ENCODE measurements at regions not wholly inside any gene's neighbourhood (a gene's known extent, or its start where the extent isn't known, plus 50 kb on each side); places are given as distances from the start of the nearest gene placed in this dataset.

DNA sequence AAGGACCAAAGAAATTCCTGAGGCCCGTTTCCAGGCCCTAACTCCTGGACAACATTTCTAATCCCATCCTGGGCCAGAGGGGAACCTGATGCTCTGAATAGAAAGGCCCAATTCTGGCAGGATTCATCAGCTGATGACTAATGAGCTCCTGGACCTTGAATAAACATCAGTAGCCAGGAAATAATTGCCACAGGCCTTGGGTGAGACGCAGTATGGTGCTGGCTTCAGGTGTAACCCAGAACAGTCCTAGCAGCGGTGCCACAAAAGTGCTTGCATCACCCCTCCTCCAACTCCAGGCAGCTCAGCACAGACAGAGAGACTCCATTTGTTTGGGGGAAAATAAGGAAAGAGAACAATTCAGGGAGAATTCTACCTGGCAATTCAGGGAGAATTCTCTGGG is 184.7 kb upstream of the POU1F1 start (continued):
- TF ChIP-seq, protein P1, sequence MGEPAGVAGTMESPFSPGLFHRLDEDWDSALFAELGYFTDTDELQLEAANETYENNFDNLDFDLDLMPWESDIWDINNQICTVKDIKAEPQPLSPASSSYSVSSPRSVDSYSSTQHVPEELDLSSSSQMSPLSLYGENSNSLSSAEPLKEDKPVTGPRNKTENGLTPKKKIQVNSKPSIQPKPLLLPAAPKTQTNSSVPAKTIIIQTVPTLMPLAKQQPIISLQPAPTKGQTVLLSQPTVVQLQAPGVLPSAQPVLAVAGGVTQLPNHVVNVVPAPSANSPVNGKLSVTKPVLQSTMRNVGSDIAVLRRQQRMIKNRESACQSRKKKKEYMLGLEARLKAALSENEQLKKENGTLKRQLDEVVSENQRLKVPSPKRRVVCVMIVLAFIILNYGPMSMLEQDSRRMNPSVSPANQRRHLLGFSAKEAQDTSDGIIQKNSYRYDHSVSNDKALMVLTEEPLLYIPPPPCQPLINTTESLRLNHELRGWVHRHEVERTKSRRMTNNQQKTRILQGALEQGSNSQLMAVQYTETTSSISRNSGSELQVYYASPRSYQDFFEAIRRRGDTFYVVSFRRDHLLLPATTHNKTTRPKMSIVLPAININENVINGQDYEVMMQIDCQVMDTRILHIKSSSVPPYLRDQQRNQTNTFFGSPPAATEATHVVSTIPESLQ (CRISPR knock-in tag; IDR thresholded peaks at IDR 0.05) = no peak
- no peak for TF ChIP-seq NFE2L1 (CRISPR knock-in tag; IDR thresholded peaks at IDR 0.05)
- TF ChIP-seq GABPB1 (CRISPR knock-in tag; IDR thresholded peaks at IDR 0.05) = no peak
- TF ChIP-seq MXD4 (CRISPR knock-in tag; IDR thresholded peaks at IDR 0.05; ENCODE audit: borderline replicate concordance) = no peak
- TF ChIP-seq, protein P2, sequence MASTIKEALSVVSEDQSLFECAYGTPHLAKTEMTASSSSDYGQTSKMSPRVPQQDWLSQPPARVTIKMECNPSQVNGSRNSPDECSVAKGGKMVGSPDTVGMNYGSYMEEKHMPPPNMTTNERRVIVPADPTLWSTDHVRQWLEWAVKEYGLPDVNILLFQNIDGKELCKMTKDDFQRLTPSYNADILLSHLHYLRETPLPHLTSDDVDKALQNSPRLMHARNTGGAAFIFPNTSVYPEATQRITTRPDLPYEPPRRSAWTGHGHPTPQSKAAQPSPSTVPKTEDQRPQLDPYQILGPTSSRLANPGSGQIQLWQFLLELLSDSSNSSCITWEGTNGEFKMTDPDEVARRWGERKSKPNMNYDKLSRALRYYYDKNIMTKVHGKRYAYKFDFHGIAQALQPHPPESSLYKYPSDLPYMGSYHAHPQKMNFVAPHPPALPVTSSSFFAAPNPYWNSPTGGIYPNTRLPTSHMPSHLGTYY (CRISPR knock-in tag; IDR thresholded peaks at IDR 0.05) = no peak
- TF ChIP-seq, protein P3, sequence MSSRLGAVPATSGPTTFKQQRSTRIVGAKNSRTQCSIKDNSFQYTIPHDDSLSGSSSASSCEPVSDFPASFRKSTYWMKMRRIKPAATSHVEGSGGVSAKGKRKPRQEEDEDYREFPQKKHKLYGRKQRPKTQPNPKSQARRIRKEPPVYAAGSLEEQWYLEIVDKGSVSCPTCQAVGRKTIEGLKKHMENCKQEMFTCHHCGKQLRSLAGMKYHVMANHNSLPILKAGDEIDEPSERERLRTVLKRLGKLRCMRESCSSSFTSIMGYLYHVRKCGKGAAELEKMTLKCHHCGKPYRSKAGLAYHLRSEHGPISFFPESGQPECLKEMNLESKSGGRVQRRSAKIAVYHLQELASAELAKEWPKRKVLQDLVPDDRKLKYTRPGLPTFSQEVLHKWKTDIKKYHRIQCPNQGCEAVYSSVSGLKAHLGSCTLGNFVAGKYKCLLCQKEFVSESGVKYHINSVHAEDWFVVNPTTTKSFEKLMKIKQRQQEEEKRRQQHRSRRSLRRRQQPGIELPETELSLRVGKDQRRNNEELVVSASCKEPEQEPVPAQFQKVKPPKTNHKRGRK (CRISPR knock-in tag; IDR thresholded peaks at IDR 0.05; ENCODE audit: borderline replicate concordance) = no peak

DNA sequence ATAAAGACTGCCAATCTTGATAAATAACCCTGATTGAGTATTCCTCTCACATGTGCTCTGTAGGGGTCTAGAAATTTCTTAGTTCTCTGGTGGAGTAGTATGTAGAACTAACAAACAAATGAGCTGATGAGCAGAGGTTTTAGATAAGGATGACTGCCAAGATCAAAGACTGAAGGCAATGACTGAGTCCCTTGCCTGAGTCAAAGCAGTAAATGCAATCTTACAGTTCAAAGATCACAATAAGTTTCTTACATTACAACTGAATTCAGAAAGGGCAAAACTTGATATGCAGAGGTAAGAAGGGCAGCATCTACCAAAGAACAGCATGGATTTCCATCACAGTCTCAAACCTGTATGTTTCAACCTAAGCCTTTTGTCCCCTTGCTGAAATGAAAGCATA is 172.2 kb upstream of the POU1F1 start:
- Mint-ChIP-seq H3K27ac (no peak overlapping the region), H3K4me1 (peaks cover 11% of the 10 kb centered on the region), H3K27me3 (ENCODE audit: low read depth) (no peaks in the 10 kb centered on the region), H3K4me3 (no peak overlapping the region), H3K9me3 (peaks cover 13% of the 10 kb centered on the region), H3K36me3 (no peaks in the 10 kb centered on the region)
- TF ChIP-seq IRF2 (CRISPR knock-in tag; IDR thresholded peaks at IDR 0.05; ENCODE audit: borderline replicate concordance, low read depth) (no peak), FOXJ3 (CRISPR knock-in tag; IDR thresholded peaks at IDR 0.05; ENCODE audit: borderline replicate concordance) (no peak)
- ATAC-seq (no peak), DNase-seq (ENCODE audit: low spot score) (no peak)
- ChIA-PET POLR2A (no interaction called here), CTCF (no interaction called here)

DNA sequence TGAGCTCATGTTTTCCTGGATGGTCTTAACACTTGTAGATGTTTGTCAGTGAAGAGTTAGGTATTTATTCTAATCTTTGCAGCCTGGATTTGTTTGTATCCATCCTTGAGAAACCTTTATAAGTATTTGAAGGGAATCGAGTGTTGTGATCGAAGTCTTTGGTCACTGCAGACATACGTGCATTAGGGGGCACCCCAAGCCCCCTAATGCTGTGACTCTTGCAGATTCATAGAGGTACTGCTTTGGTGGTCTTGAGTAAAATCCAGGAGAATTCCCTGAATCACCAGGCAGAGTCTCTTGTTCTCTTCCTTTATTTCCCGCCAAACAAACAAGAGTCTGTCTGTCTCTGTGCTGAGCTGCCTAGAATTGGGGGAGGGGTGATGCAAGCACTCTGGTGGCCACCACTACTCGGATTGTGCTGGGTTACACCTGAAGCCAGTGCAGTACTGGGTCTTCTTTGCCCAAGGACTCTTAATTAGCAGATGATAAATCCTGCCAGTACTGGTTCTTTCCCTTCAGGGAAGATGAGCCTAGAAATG is 170.5 kb upstream of the POU1F1 start:
- POLR2A ChIA-PET = no interaction called here
- H3K27ac Mint-ChIP-seq = no peak overlapping the region
- peak; percentile 89 for ATAC-seq
- TF ChIP-seq, protein P4, sequence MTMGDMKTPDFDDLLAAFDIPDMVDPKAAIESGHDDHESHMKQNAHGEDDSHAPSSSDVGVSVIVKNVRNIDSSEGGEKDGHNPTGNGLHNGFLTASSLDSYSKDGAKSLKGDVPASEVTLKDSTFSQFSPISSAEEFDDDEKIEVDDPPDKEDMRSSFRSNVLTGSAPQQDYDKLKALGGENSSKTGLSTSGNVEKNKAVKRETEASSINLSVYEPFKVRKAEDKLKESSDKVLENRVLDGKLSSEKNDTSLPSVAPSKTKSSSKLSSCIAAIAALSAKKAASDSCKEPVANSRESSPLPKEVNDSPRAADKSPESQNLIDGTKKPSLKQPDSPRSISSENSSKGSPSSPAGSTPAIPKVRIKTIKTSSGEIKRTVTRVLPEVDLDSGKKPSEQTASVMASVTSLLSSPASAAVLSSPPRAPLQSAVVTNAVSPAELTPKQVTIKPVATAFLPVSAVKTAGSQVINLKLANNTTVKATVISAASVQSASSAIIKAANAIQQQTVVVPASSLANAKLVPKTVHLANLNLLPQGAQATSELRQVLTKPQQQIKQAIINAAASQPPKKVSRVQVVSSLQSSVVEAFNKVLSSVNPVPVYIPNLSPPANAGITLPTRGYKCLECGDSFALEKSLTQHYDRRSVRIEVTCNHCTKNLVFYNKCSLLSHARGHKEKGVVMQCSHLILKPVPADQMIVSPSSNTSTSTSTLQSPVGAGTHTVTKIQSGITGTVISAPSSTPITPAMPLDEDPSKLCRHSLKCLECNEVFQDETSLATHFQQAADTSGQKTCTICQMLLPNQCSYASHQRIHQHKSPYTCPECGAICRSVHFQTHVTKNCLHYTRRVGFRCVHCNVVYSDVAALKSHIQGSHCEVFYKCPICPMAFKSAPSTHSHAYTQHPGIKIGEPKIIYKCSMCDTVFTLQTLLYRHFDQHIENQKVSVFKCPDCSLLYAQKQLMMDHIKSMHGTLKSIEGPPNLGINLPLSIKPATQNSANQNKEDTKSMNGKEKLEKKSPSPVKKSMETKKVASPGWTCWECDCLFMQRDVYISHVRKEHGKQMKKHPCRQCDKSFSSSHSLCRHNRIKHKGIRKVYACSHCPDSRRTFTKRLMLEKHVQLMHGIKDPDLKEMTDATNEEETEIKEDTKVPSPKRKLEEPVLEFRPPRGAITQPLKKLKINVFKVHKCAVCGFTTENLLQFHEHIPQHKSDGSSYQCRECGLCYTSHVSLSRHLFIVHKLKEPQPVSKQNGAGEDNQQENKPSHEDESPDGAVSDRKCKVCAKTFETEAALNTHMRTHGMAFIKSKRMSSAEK (CRISPR knock-in tag; IDR thresholded peaks at IDR 0.05; ENCODE audit: borderline replicate concordance) = no peak
- TF ChIP-seq RORB (CRISPR knock-in tag; IDR thresholded peaks at IDR 0.05) = no peak
- TF ChIP-seq, protein P5, sequence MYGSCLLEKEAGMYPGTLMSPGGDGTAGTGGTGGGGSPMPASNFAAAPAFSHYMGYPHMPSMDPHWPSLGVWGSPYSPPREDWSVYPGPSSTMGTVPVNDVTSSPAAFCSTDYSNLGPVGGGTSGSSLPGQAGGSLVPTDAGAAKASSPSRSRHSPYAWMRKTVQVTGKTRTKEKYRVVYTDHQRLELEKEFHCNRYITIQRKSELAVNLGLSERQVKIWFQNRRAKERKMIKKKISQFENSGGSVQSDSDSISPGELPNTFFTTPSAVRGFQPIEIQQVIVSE (CRISPR knock-in tag; IDR thresholded peaks at IDR 0.05; ENCODE audit: borderline replicate concordance) = no peak
- TF ChIP-seq, protein P6, sequence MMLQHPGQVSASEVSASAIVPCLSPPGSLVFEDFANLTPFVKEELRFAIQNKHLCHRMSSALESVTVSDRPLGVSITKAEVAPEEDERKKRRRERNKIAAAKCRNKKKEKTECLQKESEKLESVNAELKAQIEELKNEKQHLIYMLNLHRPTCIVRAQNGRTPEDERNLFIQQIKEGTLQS (CRISPR knock-in tag; conservative IDR thresholded peaks at IDR 0.05) = no peak
- TF ChIP-seq, protein P7, sequence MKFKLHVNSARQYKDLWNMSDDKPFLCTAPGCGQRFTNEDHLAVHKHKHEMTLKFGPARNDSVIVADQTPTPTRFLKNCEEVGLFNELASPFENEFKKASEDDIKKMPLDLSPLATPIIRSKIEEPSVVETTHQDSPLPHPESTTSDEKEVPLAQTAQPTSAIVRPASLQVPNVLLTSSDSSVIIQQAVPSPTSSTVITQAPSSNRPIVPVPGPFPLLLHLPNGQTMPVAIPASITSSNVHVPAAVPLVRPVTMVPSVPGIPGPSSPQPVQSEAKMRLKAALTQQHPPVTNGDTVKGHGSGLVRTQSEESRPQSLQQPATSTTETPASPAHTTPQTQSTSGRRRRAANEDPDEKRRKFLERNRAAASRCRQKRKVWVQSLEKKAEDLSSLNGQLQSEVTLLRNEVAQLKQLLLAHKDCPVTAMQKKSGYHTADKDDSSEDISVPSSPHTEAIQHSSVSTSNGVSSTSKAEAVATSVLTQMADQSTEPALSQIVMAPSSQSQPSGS (CRISPR knock-in tag; IDR thresholded peaks at IDR 0.05; ENCODE audit: borderline replicate concordance, low read depth) = no peak
- TF ChIP-seq, protein P8, sequence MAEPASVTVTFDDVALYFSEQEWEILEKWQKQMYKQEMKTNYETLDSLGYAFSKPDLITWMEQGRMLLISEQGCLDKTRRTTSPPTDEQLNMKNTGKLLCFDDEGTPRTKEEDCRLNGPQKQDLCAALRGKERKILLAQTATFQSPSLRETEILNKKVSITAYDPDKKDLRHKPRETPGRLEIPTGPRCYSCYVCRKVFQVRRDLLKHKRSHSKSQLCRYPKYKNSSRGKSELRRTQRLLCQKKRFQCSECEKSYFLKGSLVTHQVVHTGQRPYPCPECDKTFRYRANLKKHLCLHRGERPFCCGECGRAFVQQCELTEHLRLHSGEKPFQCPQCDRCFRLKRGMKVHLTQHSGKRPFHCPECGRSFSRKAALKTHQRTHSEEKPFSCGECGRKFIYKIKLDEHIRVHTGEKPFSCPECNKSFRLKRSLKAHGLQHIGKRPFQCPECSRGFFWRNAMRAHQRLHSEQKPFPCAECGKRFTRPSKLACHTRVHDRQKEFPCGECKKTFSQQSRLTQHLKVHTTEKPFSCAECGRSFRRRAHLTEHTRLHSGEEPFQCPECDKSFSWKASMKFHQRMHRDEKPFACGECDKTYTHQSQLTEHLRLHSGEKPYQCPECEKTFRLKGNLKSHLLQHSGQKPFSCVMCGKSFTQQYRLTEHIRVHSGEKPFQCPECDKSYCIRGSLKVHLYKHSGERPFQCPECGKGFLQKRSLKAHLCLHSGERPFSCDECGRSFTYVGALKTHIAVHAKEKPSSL (CRISPR knock-in tag; conservative IDR thresholded peaks at IDR 0.05) = no peak

More for the DNA sequence above, 170.5 kb upstream of the POU1F1 start:
- Mint-ChIP-seq H3K27me3 (ENCODE audit: low read depth) (no peaks in the 10 kb centered on the region), H3K9me3 (peaks cover 13% of the 10 kb centered on the region), H3K4me3 (no peak overlapping the region), H3K36me3 (no peaks in the 10 kb centered on the region), H3K4me1 (peaks cover 11% of the 10 kb centered on the region)
- CTCF ChIA-PET = no interaction called here
- DNase-seq (ENCODE audit: low spot score) = no peak
